HL-60 (cell line): ENCODE measurements at regions not wholly inside any gene's neighbourhood (a gene's known extent, or its start where the extent isn't known, plus 50 kb on each side); places are given as distances from the start of the nearest gene placed in this dataset. TPM values are rescaled to one million over a fixed set of nuclear protein-coding genes. Genes with fewer than 3 reads are reported as not detected.

ENCODE experiments used
- DNase-seq, 2 experiments: peaks; one replicate each; pipeline ENCODE4 v3.0.0-alpha.2; 2010 to 2020; ENCODE audit warnings: low read depth in 1 of 2, low spot score in 1 of 2
- H3K27ac ChIP-seq: fragments of 250-450 bp; sonication (Bioruptor Pico); replicated peaks from 2 replicates; pipeline ENCODE4 v1.5.1; 2020; ENCODE audit warnings: mild to moderate bottlenecking, moderate library complexity
- H3K27me3 ChIP-seq: fragments of 250-450 bp; sonication (Bioruptor Pico); 2 replicates; pipeline ENCODE4 v1.5.1; 2021; ENCODE audit warnings: mild to moderate bottlenecking, moderate library complexity; ENCODE audit not compliant: insufficient read depth, poor library complexity, severe bottlenecking
- H3K4me3 ChIP-seq: replicated peaks from 2 replicates; pipeline ENCODE4 v1.5.1; 2011; ENCODE audit warnings: mild to moderate bottlenecking, control low read depth, low read length; ENCODE audit not compliant: insufficient read depth
- GABPA ChIP-seq: IDR thresholded peaks from 2 replicates; pipeline ENCODE4 v1.6.1; 2012; ENCODE audit warnings: low read depth
- POLR2AphosphoS5 ChIP-seq: IDR thresholded peaks from 2 replicates; pipeline ENCODE4 v1.6.1; 2012; ENCODE audit warnings: low read depth
- REST ChIP-seq: IDR thresholded peaks from 2 replicates; pipeline ENCODE4 v1.6.1; 2012; ENCODE audit warnings: low read depth; ENCODE audit not compliant: insufficient replicate concordance
- SPI1 ChIP-seq: IDR thresholded peaks from 2 replicates; pipeline ENCODE4 v1.6.1; 2012; ENCODE audit warnings: low read depth, mild to moderate bottlenecking, borderline replicate concordance
- microRNA-seq: library from miRNA; unstranded; fragments of <30 nt; microRNA quantifications from one replicate; pipeline ENCODE4, GENCODE V29; 2018
- TF ChIP-seq, protein P1 (sequence below): IDR thresholded peaks from one replicate; pipeline ENCODE4 v1.5.1; 2011; ENCODE audit warnings: low read length, control low read depth, inconsistent platforms; ENCODE audit not compliant: insufficient read depth

DNA sequence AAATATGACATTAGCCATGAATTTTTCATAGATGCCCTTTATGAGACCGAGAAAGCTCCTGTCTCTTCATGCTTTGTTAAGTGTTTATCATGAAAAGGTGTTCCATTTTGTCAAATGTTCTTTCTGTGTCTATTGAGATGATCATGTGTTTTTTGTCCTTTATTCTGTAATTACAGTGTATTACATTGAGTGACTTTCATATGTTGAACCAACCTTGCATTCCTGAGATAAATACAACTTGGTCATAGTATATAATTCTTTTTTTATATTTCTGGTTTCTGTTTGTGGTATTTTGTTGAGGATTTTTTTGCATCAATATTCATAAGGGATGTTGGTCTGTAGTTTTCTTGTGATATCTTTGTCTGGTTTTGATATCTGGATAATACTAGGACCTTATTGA, 52.9 kb upstream of the HPCAL1 start:
- no peak overlapping the region for H3K4me3 ChIP-seq
- no peak for TF ChIP-seq REST
- TF ChIP-seq, protein P1, sequence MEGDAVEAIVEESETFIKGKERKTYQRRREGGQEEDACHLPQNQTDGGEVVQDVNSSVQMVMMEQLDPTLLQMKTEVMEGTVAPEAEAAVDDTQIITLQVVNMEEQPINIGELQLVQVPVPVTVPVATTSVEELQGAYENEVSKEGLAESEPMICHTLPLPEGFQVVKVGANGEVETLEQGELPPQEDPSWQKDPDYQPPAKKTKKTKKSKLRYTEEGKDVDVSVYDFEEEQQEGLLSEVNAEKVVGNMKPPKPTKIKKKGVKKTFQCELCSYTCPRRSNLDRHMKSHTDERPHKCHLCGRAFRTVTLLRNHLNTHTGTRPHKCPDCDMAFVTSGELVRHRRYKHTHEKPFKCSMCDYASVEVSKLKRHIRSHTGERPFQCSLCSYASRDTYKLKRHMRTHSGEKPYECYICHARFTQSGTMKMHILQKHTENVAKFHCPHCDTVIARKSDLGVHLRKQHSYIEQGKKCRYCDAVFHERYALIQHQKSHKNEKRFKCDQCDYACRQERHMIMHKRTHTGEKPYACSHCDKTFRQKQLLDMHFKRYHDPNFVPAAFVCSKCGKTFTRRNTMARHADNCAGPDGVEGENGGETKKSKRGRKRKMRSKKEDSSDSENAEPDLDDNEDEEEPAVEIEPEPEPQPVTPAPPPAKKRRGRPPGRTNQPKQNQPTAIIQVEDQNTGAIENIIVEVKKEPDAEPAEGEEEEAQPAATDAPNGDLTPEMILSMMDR, result no peak
- no peak for TF ChIP-seq SPI1
- no peak for TF ChIP-seq POLR2AphosphoS5
- TF ChIP-seq GABPA, result no peak
- no peaks in the 10 kb centered on the region for H3K27me3 ChIP-seq
- H3K27ac ChIP-seq, result no peak overlapping the region
- DNase-seq, result no peak

DNA sequence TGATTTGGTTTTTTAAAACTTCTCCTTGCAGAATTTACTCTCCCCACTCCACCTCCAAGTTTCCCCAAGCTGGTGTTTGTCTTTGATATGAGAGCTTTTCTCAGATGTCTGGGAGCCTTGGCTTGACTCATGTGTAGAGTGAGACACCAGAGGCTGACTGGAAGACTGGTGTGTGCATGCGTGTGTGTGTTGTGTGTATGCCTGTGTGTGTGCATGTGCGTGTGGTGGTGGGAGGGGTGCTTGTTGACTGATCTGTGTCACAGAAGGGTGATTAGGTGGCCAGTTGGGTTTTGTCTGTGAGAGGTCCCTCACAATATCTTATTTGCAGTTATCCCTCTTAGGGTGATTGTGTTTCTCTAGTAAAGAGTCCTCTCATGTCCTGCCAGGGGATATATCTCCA, 50.5 kb upstream of the HPCAL1 start:
- TF ChIP-seq POLR2AphosphoS5, result no peak
- TF ChIP-seq SPI1, result no peak
- TF ChIP-seq GABPA, result no peak
- no peak for TF ChIP-seq REST
- TF ChIP-seq, protein P1, result no peak
- no peak for DNase-seq
- no peak overlapping the region for H3K27ac ChIP-seq
- H3K4me3 ChIP-seq, result no peak overlapping the region
- H3K27me3 ChIP-seq, result no peaks in the 10 kb centered on the region

DNA sequence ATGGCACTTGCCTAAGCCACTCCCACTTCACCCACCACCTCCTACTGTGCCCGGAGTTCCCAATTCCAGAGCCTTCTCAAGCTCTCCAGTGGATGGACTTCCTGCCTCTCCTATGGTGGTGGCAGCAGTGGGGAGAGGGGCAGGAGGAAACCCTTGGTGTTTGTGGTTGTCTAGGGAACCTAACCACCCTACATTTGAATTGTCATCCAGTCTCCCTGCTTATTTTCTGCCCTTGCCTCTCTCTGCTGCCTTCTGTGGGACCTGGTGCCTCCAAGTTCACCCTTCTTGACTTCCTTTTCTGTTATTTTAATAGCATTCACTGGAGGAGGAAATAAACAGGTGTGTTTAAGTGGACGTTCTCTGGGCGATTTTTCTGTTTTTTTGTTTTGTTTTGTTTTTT, 50.0 kb upstream of the HPCAL1 start:
- no peak overlapping the region for H3K27ac ChIP-seq
- DNase-seq, result peak in 1 of 2 experiments; percentile 28
- no peak overlapping the region for H3K4me3 ChIP-seq
- no peaks in the 10 kb centered on the region for H3K27me3 ChIP-seq
- TF ChIP-seq GABPA, result no peak
- peak; percentile 8; the same call in 1 of the 2 replicates for TF ChIP-seq SPI1

Small RNA genes lying in the stretch of these regions (microRNA-seq; reads per million reads assigned to microRNA genes)
- gene MIR4261, result not detected
